NOMO-1 treated with DMSO at 0.1 percent for 48 hours (cell line): ENCODE measurements at regions not wholly inside any gene's neighbourhood (a gene's known extent, or its start where the extent isn't known, plus 50 kb on each side); places are given as distances from the start of the nearest gene placed in this dataset.
A peak's percentile ranks its signal among the peaks of the same experiment; 100 is the strongest.

Experiments
- DNase-seq: peaks from one replicate; lab custom pipeline; 2025; ENCODE audit not compliant: unreplicated experiment; lab: John Stamatoyannopoulos, UW

DNA sequence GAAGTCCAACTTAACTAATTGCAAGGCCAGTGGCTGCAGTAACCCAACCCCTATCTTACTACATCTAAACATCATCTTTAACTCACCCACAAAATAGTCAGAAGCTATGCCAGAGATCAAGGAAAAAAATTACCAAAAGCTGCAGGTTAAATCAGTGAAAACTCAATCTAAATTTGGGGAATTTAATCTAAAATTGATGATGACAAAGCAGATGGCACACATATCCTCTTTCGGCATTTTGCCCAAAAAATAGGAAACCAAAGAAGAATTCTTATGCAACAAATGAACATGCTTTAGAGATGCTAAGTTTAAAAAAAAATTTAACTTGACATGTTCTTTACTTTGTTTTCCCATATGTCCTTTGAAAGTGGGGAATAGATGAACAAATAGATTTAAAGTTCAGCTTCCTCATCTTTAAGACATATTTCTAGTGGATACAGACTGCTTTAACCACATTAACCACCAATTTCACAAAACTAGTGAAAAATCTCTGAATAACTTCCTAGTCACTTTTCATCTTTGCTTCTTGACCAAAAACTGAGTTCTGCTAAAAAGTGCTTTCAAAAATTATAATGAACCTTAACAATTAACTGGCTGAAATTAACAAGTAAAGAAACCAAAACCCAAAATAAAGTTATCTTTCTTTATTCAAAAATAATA, 74.3 kb upstream of the CCDC150 start:
- DNase-seq = peak; percentile 50

DNA sequence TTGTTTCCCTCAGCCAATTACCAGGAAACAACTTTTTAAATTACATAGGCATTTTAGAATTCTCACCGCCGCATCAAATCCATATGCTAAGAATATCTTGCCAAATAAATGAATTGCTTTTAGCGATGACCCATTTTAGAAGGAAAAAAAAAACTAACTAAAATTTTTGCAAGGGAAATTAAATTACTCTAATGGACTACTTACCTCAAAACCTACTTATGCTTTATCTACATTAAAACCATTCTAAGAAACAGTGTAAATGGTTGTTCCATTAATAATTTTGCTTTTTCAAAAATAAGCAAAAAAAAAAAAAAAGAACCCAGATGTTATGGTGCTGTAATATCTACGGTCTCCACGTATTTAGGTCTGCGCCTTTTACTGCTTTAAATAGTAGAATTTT, 73.5 kb upstream of the CCDC150 start:
- no peak for DNase-seq

DNA sequence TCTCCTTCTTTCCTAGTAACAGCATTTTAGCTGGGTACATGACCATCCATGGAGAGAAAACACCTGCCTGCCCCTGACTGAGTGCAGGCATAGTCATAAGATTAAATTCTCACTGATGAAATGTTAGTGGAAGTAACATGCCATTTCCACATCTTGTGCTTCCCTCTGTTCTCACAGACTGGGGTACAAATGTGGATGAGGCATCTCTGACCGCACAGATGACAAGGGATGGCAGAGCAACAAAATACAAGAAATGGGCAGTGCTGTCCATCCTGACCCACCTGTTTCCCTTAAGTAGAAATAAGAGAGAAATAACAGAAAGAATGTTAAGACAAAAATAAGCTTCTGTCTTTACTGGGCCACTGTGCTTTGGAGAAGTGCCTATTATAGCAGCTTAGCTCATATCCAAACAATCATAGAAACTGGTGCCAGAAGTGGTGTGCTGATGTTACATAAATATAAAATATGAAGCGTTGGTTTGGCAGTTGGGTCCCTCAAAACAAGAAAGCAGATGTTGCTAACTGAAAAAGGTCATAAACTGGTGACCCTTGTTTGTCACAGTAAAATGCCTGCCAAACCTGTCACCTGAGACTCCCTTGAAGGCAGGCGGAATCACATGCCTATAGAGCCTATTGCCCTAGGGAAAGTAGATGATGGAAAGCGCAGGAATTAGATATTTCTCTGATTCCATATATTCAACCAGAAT, 72.4 kb upstream of the CCDC150 start:
- no peak for DNase-seq

- no peak for DNase-seq
Measured at GRCh38 chr2:196568506-196568905, 71.0 kb upstream of the CCDC150 start.

GRCh38 chr2:196584903-196585302, 54.6 kb upstream of the CCDC150 start:
- DNase-seq = no peak

GRCh38 chr2:196586511-196586991, 53.0 kb upstream of the CCDC150 start:
- no peak for DNase-seq

DNA sequence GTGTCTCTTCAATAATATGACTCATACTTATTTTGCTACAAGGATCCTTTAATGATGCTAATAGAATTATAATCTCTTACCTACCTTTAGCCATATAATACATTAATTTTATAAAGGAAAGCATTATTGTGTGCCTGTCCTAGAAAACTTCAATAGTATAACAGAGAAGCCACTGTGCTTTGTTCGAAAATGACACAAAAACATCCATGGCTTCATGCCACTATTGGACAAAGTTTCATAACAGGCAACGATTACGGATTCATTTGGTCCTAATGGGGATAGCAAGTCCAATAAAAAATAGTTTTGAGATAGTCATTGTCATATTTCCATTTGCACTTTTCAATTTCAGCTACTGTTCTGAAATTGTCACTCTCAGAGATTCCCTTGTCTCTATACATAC, 52.5 kb upstream of the CCDC150 start:
- DNase-seq = no peak

DNA sequence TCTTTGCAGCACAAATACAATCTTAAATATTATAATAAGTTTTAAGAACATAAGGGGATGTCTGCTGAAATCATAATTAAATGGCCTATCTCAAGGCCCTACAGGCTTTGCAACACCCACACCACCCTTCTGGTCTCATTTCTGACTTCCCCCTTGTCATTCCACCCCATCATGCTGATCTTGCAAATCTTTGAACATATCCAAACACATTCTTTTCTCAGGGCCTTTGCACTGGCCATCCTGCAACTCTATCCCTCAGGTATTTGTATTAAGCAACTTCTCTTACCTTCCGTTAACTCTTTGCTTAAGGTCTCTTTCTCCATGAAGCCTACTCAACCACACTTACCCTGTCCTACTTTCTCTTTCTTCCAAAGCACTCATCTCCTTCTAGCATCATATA, 51.8 kb upstream of the CCDC150 start:
- no peak for DNase-seq

DNA sequence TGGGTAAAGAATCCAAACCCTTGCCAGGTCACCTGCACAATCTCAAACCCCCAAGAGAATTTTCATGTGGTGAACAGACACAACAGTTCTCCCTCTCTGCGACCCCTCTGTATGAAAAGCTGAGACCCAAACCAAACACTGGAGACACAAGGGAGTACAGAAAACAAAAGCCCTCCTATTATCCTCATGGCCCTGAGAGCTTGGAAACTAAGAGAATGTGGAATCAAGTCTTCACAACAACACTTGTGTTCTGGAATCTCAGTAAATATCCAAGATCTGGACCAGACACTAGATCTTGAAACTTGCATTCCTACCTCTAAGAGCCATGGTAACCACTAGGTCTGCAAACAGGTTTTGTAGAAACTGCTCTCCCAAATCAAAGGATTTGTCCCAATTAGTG, 50.1 kb upstream of the CCDC150 start:
- DNase-seq = no peak
